Smooth muscle cell (in vitro differentiated cells): ENCODE measurements at regions not wholly inside any gene's neighbourhood (a gene's known extent, or its start where the extent isn't known, plus 50 kb on each side); places are given as distances from the start of the nearest gene placed in this dataset.
A peak's percentile ranks its signal among the peaks of the same experiment; 100 is the strongest.

Experiments
- DNase-seq: peaks from one replicate; lab custom pipeline; 2025; ENCODE audit not compliant: unreplicated experiment; lab: John Stamatoyannopoulos, UW
- H2AFZ ChIP-seq: fragments of 200-600 bp; sonication (generic); 2 replicates; pipeline ENCODE4 v1.6.0; 2016; ENCODE audit warnings: antibody characterized with exemption, low read depth, mild to moderate bottlenecking
- H3F3A ChIP-seq: fragments of 200-600 bp; sonication (generic); 2 replicates; pipeline ENCODE4 v1.6.0; 2017; ENCODE audit warnings: antibody characterized with exemption, low read depth
- H3K27ac ChIP-seq: fragments of 200-600 bp; sonication (generic); 2 replicates; pipeline ENCODE4 v1.5.1; 2016; ENCODE audit warnings: low read depth, mild to moderate bottlenecking
- H3K27me3 ChIP-seq: fragments of 200-600 bp; sonication (generic); 2 replicates; pipeline ENCODE4 v1.6.1; 2016; ENCODE audit warnings: low read depth, mild to moderate bottlenecking
- H3K36me3 ChIP-seq: fragments of 200-600 bp; sonication (generic); 2 replicates; pipeline ENCODE4 v1.5.1; 2016; ENCODE audit warnings: low read depth
- H3K4me1 ChIP-seq: fragments of 200-600 bp; sonication (generic); 2 replicates; pipeline ENCODE4 v1.5.1; 2016; ENCODE audit warnings: low read depth
- H3K4me2 ChIP-seq: fragments of 200-600 bp; sonication (generic); 2 replicates; pipeline ENCODE4 v1.6.0; 2016; ENCODE audit warnings: mild to moderate bottlenecking
- H3K4me3 ChIP-seq: fragments of 200-600 bp; sonication (generic); 2 replicates; pipeline ENCODE4 v1.5.1; 2016; ENCODE audit warnings: mild to moderate bottlenecking
- H3K79me2 ChIP-seq: fragments of 200-600 bp; sonication (generic); 2 replicates; pipeline ENCODE4 v1.6.0; 2016; ENCODE audit warnings: low read depth, mild to moderate bottlenecking
- H3K9ac ChIP-seq: fragments of 200-600 bp; sonication (generic); 2 replicates; pipeline ENCODE4 v1.6.0; 2016; ENCODE audit warnings: low read depth
- H3K9me3 ChIP-seq: fragments of 200-600 bp; sonication (generic); replicated peaks from 2 replicates; pipeline ENCODE4 v1.5.1; 2016; ENCODE audit warnings: low read depth
- H4K20me1 ChIP-seq: fragments of 200-600 bp; sonication (generic); 2 replicates; pipeline ENCODE4 v1.6.0; 2016; ENCODE audit warnings: low read depth
- WGBS: methylation state at CpG from one replicate; pipeline ENCODE4 v1.1.7; 2016; ENCODE audit warnings: low lambda C conversion rate; 5-methylcytosine and 5-hydroxymethylcytosine counted together
- TF ChIP-seq, protein P1 (sequence below): fragments of 200-600 bp; sonication (generic); IDR thresholded peaks from 2 replicates; pipeline ENCODE4 v1.5.1; 2017; ENCODE audit warnings: borderline replicate concordance, mild to moderate bottlenecking, antibody characterized with exemption; ENCODE audit not compliant: insufficient read depth, poor library complexity, severe bottlenecking

DNA sequence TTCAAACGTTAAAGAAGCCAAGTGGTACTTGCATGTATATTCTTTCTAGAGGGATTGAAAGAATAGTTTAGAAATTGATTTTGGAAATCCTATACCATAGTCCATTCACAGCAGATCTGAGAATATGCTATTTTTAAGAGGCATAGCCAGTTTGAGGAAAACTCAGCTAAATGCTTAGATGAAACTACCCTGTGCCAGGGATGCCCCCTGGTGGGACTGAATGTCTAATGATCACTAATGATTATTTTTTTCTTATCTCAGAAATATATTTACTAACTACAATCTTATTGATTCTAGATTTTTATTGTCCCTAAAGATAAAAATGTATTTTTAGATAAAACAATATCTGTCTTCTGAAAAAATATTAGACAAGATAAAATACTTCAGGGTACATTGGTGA lies 844.9 kb upstream of the PHF14 start:
- no peak overlapping the region for H3K27ac ChIP-seq
- H3K4me2 ChIP-seq, result no peak overlapping the region
- H2AFZ ChIP-seq, result no peak overlapping the region
- no peaks in the 10 kb centered on the region for H3K27me3 ChIP-seq
- peaks cover under 1% of the 10 kb centered on the region for H3K4me1 ChIP-seq
- H3K9ac ChIP-seq, result no peak overlapping the region
- no peaks in the 10 kb centered on the region for H3K9me3 ChIP-seq
- no peak overlapping the region for H3K4me3 ChIP-seq
- no peak for DNase-seq
- H3F3A ChIP-seq, result peaks cover 5% of the 10 kb centered on the region
- TF ChIP-seq, protein P1, sequence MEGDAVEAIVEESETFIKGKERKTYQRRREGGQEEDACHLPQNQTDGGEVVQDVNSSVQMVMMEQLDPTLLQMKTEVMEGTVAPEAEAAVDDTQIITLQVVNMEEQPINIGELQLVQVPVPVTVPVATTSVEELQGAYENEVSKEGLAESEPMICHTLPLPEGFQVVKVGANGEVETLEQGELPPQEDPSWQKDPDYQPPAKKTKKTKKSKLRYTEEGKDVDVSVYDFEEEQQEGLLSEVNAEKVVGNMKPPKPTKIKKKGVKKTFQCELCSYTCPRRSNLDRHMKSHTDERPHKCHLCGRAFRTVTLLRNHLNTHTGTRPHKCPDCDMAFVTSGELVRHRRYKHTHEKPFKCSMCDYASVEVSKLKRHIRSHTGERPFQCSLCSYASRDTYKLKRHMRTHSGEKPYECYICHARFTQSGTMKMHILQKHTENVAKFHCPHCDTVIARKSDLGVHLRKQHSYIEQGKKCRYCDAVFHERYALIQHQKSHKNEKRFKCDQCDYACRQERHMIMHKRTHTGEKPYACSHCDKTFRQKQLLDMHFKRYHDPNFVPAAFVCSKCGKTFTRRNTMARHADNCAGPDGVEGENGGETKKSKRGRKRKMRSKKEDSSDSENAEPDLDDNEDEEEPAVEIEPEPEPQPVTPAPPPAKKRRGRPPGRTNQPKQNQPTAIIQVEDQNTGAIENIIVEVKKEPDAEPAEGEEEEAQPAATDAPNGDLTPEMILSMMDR, result peak; percentile 68
- no peaks in the 10 kb centered on the region for H4K20me1 ChIP-seq
- 67% methylated on average over 1 of the region's 1 CpG for WGBS
- H3K36me3 ChIP-seq, result no peaks in the 10 kb centered on the region
- no peaks in the 10 kb centered on the region for H3K79me2 ChIP-seq

DNA sequence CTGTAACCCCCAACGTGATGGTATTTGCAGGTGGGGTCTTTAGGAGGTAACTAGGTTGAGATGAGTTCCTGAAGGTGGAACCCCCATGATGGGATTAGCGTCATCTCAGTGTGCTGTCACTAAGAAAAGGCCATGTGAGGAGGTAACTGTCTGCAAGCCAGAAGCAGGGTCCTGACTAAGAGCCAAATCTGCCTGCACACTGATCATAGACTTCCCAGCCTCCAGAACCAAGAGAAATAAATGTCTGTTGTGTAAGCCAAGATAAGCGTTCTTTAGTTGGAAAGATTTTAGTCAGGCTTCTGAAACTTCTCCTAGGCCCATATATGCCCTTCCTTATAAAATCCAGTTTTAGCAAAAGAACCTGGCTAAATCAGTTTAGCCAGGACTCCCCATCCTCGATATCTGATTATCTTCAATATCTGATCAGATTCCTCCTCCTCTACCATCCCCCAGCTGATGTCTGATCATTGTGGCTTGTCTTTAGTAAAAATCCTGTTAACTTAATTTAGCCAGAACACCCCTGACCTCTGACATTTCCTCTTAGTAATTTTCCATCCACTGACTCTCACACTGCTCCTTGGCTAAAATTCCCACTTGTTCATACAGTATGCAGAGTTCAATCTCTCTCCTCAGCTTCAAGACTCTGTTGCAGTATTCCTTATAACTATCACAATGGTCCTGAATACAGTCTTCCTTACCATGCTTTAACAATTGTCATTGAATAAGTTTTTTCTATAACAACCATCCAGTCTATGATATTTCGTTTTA lies 835.4 kb upstream of the PHF14 start:
- TF ChIP-seq, protein P1, result no peak
- Histone ChIP-seq H3K9ac (no peak overlapping the region), H3K27me3 (no peaks in the 10 kb centered on the region), H3K4me3 (no peak overlapping the region), H3K79me2 (no peaks in the 10 kb centered on the region), H3K27ac (no peak overlapping the region), H3K36me3 (no peaks in the 10 kb centered on the region), H3F3A (no peaks in the 10 kb centered on the region), H4K20me1 (no peaks in the 10 kb centered on the region), H3K4me1 (no peaks in the 10 kb centered on the region), H3K9me3 (no peaks in the 10 kb centered on the region), H2AFZ (peak overlapping the region; percentile 15), H3K4me2 (no peak overlapping the region)
- WGBS, result 85% methylated on average over 5 of the region's 5 CpGs
- DNase-seq, result no peak

DNA sequence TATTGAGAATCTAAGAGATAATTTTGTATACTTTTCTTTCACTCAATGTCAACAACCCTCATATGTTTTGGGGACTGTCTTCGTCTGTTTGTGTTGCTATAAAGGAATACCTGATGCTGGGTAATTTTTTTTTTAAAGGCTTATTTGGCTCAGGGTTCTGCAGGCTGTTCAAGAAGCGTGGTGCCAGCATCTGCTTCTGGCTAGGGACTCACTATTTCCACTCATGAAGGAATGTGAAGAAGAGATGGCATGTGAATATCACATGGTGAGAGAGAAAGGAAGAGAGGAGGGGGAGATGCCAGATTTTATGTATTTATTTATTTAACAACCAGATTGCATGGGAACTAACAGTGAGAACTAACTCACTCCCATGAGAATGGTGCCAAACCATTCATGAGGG lies 827.4 kb upstream of the PHF14 start:
- Histone ChIP-seq H3K9me3 (no peaks in the 10 kb centered on the region), H3K79me2 (no peaks in the 10 kb centered on the region), H3K4me2 (no peak overlapping the region), H3F3A (no peaks in the 10 kb centered on the region), H3K36me3 (no peaks in the 10 kb centered on the region), H3K27me3 (no peaks in the 10 kb centered on the region), H3K4me1 (no peaks in the 10 kb centered on the region), H3K9ac (no peak overlapping the region), H4K20me1 (no peaks in the 10 kb centered on the region), H3K4me3 (no peak overlapping the region), H3K27ac (no peak overlapping the region), H2AFZ (no peak overlapping the region)
- TF ChIP-seq, protein P1, result no peak
- 88% methylated on average over 2 of the region's 2 CpGs for WGBS
- DNase-seq, result no peak

DNA sequence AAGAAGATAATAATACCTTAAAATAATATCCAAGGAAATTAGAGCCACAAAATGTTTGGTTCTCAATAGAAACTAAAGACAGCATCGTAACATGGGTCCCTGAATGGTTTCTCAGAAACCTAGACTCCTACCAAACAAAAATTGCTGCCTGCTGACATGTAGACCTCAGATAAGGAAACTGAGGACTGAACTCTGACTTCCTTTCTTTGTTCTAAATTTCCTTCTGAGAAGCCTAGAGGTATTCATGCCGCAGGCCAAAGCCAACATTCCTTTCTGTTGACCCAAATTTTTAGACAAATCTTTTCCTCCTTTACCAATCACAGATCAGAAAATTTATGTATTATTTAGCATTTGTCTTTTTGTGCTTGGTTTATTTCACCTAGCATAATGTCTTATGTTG lies 816.7 kb upstream of the PHF14 start:
- TF ChIP-seq, protein P1, result no peak
- WGBS, result 70% methylated on average over 2 of the region's 2 CpGs
- H2AFZ ChIP-seq, result no peak overlapping the region

More for the DNA sequence above, 816.7 kb upstream of the PHF14 start:
- Histone ChIP-seq H3K27ac (no peak overlapping the region), H3F3A (no peaks in the 10 kb centered on the region), H3K36me3 (no peaks in the 10 kb centered on the region), H4K20me1 (no peaks in the 10 kb centered on the region), H3K4me1 (no peaks in the 10 kb centered on the region), H3K4me2 (no peak overlapping the region), H3K27me3 (no peaks in the 10 kb centered on the region), H3K9me3 (no peaks in the 10 kb centered on the region), H3K79me2 (no peaks in the 10 kb centered on the region), H3K9ac (no peak overlapping the region), H3K4me3 (no peak overlapping the region)
- DNase-seq, result no peak
